Renal cortical epithelial cell (primary cell): ENCODE measurements at regions not wholly inside any gene's neighbourhood (a gene's known extent, or its start where the extent isn't known, plus 50 kb on each side); places are given as distances from the start of the nearest gene placed in this dataset.
A peak's percentile ranks its signal among the peaks of the same experiment; 100 is the strongest.

Source experiments
- DNase-seq: peaks from one replicate; pipeline ENCODE4 v3.0.0-alpha.2; 2011; ENCODE audit warnings: low read depth

DNA sequence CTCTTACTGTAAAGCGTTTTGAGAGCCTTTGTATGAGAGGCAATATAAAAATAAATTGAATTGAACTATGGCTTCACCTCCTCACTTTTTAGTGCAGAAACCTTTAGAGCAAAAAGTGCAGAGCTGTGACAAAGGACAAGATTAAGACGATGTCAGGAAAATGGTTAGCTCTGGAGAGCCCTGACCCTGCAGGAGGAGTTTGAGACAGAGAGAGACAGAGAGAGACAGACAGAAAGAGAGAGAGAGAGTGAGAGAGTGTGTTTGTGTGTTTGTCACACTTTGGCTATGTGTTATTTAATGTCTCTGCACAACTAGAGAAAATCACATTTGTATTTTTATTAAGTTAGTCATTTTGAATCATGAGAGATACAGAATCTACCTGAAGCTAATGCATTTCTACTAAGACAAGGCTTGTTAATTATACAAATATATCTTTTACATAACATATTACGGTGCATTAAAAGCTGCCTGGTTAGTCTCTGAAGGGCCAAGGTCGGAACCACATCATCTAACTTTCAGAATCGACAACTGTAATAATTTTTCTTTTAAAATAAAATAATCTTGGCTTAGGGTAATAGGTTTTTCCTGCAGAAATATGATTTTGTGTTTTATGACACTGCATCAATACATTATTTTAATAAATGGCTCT, 423.5 kb upstream of the ZEB2 start:
- DNase-seq, result no peak

GRCh38 chr2:144942516-144943256, 422.8 kb upstream of the ZEB2 start:
- DNase-seq, result peak; percentile 14

DNA sequence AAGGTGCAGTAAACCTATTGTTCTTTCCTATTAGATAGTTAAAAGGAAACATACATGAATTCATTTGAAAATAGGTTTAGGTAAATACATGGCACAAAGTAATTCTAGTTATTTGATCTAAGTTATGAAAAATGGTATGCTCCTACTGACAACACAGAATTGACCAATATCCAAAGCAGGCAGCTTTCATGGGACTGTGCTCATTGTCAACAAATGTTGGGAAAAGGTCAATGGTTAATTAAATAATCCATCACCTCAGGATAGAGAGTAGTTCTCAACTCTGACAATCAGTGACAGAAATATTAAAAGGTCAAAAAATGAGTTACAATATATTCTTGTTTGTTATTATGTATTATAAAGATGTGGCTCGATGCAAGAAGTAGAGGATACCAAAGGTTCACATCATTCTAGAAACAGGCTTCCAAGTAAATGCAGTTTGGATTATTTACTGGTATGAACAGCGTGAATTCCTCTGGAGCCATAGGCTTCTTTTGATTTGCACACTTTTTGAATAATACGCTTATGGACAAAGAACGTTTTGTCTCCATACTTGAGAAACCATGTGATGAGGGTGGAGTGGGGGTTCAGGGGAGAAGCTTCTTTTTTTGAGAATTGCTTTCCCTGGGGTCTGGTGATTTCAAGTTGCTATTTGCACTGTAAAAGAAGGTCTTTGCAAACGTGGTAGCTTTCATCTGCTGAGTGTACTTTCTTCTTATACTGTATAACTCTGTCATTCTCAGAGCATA, 422.0 kb upstream of the ZEB2 start:
- DNase-seq, result no peak

- DNase-seq, result no peak
These were observed 419.7 kb upstream of the ZEB2 start for GRCh38 chr2:144939590-144939989.

DNA sequence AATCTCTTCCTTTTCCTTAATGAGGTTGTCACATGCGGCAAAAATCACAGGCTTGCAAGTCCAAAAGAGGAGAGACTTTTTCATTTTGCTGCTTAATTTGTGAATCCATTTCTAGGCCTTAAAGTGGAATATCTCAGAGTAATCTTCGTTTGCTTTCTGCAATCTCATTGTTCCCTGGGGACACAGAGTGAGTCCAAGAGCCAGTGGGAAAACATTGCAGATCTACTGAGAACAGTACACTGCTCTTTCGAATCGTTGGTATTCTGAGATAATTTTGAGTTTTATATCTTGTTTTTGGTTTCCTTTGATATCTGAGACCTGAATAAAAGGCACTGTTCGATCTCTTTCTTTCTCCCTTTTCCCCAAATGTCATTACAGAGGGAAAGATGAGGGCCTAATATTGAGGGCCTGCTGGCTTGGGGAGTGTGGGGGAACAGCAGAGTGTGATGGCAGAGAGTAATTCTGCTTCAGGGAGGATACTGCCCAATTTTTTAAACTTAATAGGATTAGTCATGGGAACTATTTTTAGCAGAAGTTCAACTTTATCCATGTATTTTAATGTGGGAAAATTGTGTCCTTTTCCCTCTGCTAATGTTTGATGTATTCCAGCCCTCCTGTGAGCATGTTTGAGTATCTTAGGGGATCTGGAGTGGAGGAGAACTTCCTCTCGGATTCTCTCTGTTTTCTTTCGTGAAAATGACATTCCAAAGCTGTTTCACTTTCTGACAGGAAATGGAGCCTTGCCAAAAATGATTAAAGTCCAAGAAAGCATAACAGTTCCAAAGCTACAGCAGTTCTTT, 418.2 kb upstream of the ZEB2 start:
- peak; percentile 81 for DNase-seq

- no peak for DNase-seq
These were observed 417.1 kb upstream of the ZEB2 start for GRCh38 chr2:144937066-144937465.

- peak; percentile 38 for DNase-seq
These were observed 416.5 kb upstream of the ZEB2 start for GRCh38 chr2:144936442-144936841.

DNA sequence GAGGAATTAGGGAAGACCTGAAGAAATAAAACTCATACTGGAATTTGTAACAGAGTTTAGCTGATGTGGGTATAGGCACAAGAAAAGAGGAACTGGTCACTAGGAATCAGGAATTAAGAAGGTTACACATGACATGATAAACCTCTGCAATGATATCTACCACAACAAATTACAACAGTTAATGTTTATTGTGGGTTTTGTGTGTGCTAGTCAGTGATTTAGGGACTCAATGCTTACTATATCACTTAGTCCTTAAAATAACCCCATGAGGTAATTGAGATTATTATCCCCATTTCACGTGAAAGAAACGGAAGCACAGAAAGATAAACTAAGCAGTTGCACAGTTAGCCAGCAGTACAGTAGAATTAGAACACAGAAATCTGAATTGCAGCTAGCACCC, 415.8 kb upstream of the ZEB2 start:
- no peak for DNase-seq

DNA sequence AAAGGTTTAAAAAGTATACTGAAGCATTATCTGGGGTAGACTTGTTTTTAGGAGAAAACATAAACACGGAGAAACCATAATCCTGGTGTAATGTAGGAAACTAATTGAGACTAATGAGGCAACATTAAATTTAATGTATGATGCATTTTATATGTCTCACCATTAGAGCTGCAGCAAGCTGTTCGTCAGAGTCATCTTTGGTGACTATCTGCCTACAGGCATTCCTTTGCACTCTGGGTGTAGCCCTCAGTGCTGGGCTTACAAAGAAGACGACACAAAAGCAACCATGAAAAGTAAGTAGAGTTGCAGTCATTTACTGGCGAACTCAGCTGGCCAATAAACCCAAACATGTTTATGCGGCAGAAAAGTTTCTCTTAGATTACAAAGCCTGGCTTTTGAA, 415.3 kb upstream of the ZEB2 start:
- DNase-seq, result no peak

DNA sequence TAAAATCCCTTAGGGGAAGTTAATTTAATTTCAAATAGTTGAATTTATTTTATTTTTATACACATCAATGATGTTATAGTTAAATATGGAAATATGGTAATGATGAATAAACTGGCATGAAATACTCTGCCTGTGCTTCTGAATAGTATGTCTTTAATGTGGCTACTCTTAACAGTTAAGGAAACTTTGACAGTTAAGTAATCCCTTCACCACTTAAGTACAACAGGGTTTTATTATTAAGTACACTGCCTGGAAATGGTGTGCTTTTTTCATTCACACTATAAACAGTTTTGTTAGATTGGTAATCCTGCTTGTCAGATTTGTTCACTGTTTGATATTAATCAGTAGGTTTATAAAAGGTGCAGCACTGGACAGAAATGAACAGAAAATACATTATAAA, 412.0 kb upstream of the ZEB2 start:
- DNase-seq, result no peak

DNA sequence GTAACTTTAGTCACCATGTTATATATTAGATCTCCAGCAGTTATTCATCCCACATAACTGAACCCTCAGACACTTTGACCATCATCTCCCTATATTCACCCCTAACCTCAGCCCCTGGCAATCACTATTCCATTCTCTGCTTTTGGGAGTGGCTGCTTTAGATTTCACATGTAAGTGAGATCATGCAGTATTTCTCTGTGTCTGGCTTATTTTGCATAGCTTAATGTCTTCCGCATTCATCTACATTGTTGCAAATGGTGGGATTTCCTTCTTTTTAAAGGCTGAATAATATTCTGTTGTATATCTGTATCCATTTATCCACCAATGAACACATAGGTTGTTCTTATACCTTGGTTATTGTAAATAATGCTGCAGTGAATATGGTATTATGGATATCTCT, 411.6 kb upstream of the ZEB2 start:
- no peak for DNase-seq

GRCh38 chr2:144927429-144927828, 407.5 kb upstream of the ZEB2 start:
- DNase-seq, result no peak

GRCh38 chr2:144925886-144926285, 406.0 kb upstream of the ZEB2 start:
- DNase-seq, result no peak

DNA sequence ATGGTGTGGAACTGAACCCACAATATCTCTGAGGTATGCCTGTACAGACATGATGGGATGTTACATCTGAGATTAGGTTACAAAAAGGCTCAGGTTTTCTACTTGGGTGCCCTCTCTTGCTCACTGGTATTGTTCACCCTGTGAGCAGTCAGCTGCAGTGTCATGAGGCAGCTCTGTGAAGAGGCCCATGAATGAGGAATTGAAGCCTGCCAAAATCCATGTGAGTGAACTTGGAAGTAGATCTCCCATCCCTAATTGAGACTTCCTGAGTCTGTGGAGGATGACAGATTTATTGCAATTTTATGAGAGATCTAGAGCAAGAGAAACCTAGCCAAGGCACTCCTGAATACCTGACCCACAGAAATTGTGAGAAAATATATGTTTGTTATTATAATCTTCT, 404.9 kb upstream of the ZEB2 start:
- DNase-seq, result peak; percentile 37

GRCh38 chr2:144922519-144922918, 402.6 kb upstream of the ZEB2 start:
- peak; percentile 19 for DNase-seq

GRCh38 chr2:144920755-144921530, 401.0 kb upstream of the ZEB2 start:
- no peak for DNase-seq

DNA sequence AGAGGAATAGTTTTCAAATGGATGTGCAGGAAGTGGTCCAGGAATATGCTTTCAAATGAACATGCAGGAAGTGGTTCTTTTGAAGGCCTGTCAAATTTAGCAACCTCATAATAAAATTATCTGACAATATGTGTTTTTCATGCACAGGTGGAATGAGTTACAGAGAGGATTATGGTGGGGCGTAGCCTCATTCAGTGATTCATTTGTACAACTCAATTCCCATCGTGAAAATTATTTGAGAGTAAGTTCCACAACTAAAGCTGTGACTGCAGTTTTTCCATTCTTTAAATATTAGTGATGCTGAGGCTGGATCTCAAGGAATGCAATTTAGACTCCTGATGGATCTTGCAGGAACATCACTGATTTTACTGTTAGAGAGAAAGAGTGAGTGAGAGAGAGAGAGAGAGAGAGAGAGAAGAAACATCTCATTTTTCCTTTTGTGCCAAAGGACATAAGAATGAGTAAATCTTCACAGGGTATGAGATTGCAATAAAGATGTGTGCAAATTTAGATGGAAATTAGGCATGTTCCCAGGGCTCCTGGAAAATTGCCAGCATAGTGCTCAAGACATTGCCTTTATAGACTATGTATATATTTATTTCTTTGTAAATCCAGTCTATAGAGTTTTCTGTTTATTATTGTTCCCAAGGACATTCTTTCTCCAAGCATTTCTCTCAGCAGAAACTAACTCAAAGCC, 394.9 kb upstream of the ZEB2 start:
- no peak for DNase-seq

DNA sequence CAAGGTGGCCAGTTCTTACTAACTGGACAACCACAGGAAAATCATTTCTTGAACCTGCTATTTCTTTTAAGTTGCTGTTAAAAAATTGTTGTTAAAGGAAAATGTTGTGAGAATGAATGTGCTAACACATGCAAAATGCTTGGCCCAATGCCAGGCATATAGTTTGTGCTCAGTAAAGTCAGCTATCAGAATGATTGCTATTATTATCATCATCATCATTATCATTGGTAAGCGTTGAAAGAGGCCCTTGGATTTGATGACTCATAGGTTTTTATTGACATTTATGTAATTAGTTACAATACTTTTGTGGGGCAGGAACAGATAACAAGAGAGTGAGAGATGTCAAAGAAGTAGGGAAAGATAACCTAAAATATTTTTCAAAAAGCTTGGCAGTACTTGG, 394.2 kb upstream of the ZEB2 start:
- no peak for DNase-seq

GRCh38 chr2:144912206-144912605, 392.3 kb upstream of the ZEB2 start:
- no peak for DNase-seq

- DNase-seq, result no peak
These were observed 386.0 kb upstream of the ZEB2 start for GRCh38 chr2:144905956-144906355.

DNA sequence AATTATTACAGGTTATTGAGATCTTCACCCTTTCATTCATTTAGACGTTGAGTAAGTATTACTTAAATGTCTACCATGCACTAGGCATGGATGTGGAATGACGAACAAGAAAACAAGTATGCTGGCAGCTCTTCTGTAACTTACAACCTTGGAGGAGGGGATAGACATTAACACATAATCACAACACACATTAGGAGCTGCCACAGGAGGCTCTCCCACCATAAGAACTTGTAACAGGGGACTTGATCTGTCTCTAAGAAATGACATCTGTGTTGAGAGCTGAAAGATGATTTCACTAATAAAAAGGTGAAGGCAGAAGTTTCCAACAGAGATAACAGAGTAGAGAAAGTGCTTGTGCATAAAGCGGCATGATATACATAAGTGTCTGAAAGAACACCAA, 384.7 kb upstream of the ZEB2 start:
- no peak for DNase-seq
